ENCODE measurements at regions not wholly inside any gene's neighbourhood (a gene's known extent, or its start where the extent isn't known, plus 50 kb on each side); places are given as distances from the start of the nearest gene placed in this dataset.

DNA sequence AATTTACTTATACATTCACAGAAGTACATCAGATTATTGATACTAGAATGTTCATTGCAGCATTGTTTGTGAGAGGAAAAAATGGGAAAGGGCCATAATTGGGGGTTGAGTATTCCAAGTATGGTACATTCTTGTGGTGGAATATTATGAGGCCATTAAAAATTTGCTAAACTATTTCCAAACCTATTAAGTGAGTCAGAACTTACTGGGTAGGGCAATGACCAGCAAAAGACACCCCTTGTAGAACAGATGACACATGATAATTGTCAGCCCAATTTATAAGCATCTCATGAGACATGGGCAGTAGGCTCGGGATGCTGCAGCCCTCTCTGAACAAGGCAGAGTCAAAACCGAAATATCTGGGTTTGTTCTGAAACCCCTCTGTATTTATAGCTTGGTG lies 192.6 kb upstream of the IL12B start:
- TF ChIP-seq CTCF (IDR thresholded peaks at IDR 0.05; ENCODE audit: low read depth, low read length) (no peak), POLR2A (IDR thresholded peaks at IDR 0.05; ENCODE audit: extremely low read depth, insufficient read length) (no peak), MYC (IDR thresholded peaks at IDR 0.05; ENCODE audit: low read depth, low read length) (no peak), MAX (IDR thresholded peaks at IDR 0.05; ENCODE audit: low read depth, low read length) (no peak)
